Tongue (tissue), 1 donor: ENCODE measurements at regions not wholly inside any gene's neighbourhood (a gene's known extent, or its start where the extent isn't known, plus 50 kb on each side); places are given as distances from the start of the nearest gene placed in this dataset.

Source experiments
- DNase-seq: peaks from one replicate; pipeline ENCODE4 v3.0.0-alpha.2; 2015

DNA sequence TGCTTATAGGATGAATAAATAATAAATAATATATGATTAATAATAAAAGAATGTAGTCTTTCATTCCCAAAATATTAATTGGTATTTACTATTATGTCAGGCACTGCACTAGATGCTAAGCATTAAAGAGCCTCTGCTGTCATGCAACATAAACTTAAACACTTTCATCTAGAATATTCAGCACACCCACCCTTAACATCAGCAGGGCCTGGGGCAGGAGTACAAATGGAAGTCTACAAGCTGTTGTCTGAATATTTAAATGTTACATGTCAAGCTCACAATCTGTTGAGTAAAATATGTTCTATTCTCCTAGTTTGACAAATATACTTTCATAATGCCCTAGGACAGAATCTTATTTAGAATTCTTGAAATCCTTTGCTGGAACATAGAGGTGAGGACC lies 395.1 kb downstream of the EPM2A start:
- no peak for DNase-seq

DNA sequence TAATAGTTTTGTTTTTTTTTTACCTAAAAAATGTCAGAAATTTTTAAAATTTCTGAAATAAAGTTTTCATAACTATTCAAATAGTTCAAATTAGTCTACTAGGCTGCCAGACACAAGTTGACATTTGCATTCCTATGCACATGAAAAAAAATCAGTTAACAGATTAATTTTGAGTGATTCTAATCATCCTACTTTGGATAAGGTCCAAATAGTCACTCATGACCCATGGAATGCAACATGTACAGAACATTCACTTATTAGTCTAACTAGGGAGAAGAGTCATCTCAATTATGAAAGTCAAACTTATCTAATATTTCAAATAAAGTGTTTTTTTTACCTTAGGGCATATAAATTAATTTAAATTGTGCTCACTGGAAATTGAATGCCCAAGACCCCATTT lies 390.2 kb downstream of the EPM2A start:
- no peak for DNase-seq

GRCh38 chr6:145347216-145347615 lies 388.1 kb downstream of the EPM2A start:
- no peak for DNase-seq

GRCh38 chr6:145349950-145350510 lies 385.3 kb downstream of the EPM2A start:
- no peak for DNase-seq

GRCh38 chr6:145350928-145351327 lies 384.4 kb downstream of the EPM2A start:
- no peak for DNase-seq

DNA sequence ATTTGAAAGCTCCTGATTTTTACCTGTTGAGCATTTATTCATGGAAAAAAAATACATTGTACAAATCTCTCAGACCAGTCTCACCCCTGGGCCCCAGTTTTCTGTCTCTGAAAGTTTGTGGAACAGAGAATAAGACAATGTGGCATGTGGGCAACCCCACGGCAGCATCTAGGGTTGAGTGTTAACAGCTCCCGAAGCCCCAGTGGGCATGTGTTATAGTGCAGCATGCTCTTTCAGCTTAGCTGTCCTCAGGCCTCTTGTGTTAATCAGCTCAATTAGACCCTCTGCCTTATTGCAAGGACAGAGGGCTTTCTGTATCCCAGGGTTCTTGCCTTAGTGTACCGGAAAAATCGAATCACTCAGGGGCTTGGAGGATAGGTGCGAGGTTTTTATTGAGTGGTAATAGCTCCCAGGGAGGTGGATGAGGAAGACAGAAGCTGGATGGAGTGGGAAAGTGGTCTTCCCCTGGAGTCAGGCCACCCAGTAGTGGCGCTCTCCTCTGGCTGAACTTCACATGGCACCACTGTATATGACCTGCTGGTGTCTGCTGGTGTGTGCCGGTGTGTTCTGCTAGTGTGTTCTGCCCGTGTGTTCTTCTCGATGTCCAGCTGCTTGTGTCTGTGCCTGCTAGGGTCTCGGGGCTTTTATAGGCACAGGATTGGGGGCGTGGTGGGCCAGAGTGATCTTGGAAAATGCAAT lies 382.8 kb downstream of the EPM2A start:
- no peak for DNase-seq

DNA sequence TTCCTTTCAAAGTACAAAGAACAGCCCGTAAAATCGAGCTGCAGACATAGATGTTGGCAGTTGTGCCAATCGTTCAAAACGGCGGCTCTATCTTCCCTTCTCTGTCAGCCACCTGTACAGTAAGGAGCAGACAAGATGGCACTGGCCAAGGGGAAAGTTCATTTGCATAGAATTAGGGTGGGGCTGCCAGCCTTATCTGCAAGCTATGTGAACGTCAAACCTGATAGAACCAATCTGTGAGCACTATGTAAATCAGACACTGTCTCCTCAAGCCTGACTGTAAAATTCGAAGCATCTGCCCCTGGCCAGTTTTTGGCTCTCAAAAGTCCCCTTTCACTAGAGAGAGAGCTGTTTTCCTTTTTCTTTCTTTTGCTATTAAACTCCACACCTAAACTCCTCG lies 374.5 kb downstream of the EPM2A start:
- no peak for DNase-seq

- no peak for DNase-seq
Observed at GRCh38 chr6:145367149-145367548, 368.2 kb downstream of the EPM2A start.

DNA sequence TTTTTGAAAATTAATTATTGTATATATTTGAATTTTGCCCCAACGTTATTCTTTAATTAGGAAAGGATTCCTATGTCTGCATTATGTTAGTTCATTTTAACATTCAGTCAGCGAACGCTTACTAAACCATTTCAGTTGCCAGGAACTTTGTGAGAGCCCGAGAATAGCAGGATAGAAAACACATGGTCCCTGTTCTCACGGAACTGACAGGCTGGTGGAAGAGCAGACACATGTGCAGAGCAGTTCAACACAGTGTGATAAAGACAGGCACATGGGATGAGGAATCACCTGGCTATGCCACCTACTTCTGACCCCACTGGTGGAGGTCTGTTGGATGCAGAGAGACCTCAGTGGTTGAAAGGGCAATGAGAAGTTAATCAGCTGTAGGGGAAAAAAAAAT lies 367.2 kb downstream of the EPM2A start:
- DNase-seq: peak; percentile 52

DNA sequence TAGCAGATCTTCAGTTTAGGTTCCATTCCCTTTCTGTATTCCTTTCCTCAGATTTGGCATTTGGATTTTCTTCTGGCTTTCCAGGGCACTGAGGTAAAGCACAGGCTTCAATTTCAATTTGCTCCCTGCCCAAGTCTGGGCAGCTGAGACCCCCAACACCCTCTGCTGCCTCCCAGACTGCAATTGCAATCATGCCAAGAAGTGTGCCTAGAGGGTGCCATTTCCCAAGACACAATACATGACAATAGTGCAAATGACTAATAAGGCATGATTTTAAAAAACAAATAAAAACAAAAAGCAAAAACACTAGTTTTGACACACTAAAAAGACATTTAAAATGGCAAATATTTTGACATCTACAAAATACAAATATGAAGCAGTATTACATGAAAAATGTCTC lies 364.8 kb downstream of the EPM2A start:
- DNase-seq: no peak

DNA sequence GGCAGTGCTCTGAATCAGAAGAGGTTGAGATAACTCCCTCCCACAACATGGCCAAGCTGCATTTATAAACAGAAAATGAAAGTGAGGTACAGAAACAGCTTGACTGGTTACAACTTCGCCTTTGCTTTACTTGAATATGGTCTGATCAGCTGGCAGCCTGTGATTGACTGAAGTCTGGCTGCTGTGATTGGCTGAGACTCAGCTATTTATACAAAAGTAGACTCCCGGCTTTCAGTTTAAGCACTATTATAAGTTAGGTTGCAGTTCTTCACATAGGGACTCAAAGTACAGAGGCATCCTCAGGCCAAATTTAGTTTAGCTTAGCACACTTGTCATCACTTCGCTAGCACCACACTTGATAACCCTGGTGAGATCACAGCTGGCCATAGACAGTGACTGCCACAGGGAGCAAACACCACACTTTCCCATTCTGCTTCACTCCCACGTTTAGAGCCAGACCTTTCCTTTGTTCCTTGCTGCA lies 362.6 kb downstream of the EPM2A start:
- peak; percentile 70 for DNase-seq

- no peak for DNase-seq
Observed at GRCh38 chr6:145373826-145374225, 361.5 kb downstream of the EPM2A start.

GRCh38 chr6:145374570-145374969 lies 360.8 kb downstream of the EPM2A start:
- DNase-seq: no peak

- DNase-seq: no peak
Observed at GRCh38 chr6:145375502-145375901, 359.8 kb downstream of the EPM2A start.

DNA sequence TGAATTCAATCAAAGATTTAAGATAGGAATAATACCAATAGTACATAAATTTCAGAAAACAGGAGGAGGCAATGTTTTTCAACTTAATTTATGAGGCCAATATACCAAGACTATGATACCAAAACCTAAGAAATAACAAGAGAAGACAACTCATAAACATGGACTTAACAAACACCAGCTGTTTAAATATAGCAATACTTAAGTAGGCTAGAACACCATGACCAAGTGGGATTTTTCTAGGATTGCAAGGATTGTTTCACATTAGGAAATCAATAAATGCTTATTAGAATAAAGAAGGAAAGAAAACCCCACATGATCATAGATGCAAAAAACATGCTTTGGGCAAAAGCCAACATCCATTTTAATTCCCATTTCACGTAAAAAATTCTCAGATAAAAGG lies 355.1 kb downstream of the EPM2A start:
- no peak for DNase-seq

GRCh38 chr6:145381941-145382340 lies 353.4 kb downstream of the EPM2A start:
- DNase-seq: no peak

GRCh38 chr6:145383428-145383827 lies 351.9 kb downstream of the EPM2A start:
- DNase-seq: no peak

- DNase-seq: no peak
Observed at GRCh38 chr6:145384503-145384902, 350.8 kb downstream of the EPM2A start.

GRCh38 chr6:145396499-145396898 lies 338.8 kb downstream of the EPM2A start:
- DNase-seq: no peak

GRCh38 chr6:145400508-145400907 lies 334.8 kb downstream of the EPM2A start:
- no peak for DNase-seq

DNA sequence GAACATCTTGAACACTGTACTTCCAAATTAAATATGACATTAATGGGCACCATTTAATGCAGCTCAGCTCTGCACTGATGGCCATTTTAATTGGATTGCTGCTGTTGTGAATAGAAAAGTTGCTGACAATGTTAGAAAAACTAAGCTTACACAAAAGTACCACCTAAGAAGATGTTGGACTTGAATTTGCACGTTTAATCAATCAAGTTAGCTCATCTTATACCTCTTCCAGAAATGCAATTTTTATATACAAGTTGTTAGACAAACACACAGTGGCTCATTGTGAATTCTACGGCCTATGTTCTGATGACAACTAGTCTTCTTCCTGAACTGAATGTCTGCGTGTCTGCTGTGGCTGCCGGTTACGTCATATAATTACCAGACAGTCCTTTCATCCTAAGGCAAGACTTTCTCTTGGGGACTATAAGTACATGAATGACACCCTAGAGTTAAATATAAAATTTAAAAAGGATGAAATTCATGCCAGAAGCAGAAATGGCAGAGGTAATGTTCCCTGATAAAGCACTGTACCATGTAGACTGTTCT lies 330.2 kb downstream of the EPM2A start:
- peak; percentile 9 for DNase-seq

DNA sequence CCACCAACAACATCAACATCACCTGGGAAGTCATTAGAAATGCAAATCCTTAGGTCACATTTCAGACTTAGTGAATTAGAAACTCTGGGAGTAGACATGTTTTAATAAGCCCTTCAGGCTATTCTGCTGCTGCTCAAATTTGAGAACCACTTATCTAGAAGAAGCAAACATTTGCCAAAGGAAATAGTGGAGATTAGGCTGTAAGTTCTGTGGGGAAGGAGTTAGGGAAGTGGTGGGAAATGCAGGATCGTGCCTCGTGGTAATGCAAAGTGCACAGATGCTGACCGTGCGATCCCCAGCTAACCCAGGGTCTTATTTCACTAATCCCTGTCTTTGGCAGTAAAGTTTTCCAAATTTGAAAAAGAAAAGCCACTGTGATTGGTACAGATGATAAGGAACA lies 328.5 kb downstream of the EPM2A start:
- no peak for DNase-seq

GRCh38 chr6:145415616-145416015 lies 319.7 kb downstream of the EPM2A start:
- DNase-seq: no peak

GRCh38 chr6:145420599-145420998 lies 314.7 kb downstream of the EPM2A start:
- DNase-seq: no peak
